ENCODE measurements at regions not wholly inside any gene's neighbourhood (a gene's known extent, or its start where the extent isn't known, plus 50 kb on each side); places are given as distances from the start of the nearest gene placed in this dataset.

- no peak for TF ChIP-seq EZH2 (IDR thresholded peaks at IDR 0.05)
- no peak for TF ChIP-seq POLR2AphosphoS5 (IDR thresholded peaks at IDR 0.05; ENCODE audit: borderline replicate concordance, low read depth, low read length)
- TF ChIP-seq FOXP2 (optimal IDR thresholded peaks at IDR 0.05; ENCODE audit: control extremely low read depth, extremely low read length, insufficient read depth) = no peak
Measured at GRCh38 chr1:187991944-187992343, 1163.2 kb downstream of the PLA2G4A start.

Data from SK-N-MC (cell line).